Transverse colon (tissue), 4 donors: ENCODE measurements at regions not wholly inside any gene's neighbourhood (a gene's known extent, or its start where the extent isn't known, plus 50 kb on each side); places are given as distances from the start of the nearest gene placed in this dataset.

ENCODE experiments used
- POLR2AphosphoS5 ChIP-seq, 3 donors: sonication (generic); formaldehyde crosslinking; IDR thresholded peaks; one replicate each; pipeline ENCODE4 v1.6.1; 2016; ENCODE audit warnings: antibody characterized with exemption in 3 of 3
- TF ChIP-seq, protein P1 (sequence below), 5 experiments: fragments of 200-600 bp in 3 of 5; fragments of 450-650 bp in 2 of 5; sonication (generic) in 3 of 5; IDR thresholded peaks; 1 replicate in 2 of 5; 2 replicates in 3 of 5; pipeline ENCODE4 v1.5.1; 2016 to 2017; ENCODE audit warnings: antibody characterized with exemption in 5 of 5, inconsistent platforms in 3 of 5, mild to moderate bottlenecking in 2 of 5, moderate library complexity in 1 of 5

DNA sequence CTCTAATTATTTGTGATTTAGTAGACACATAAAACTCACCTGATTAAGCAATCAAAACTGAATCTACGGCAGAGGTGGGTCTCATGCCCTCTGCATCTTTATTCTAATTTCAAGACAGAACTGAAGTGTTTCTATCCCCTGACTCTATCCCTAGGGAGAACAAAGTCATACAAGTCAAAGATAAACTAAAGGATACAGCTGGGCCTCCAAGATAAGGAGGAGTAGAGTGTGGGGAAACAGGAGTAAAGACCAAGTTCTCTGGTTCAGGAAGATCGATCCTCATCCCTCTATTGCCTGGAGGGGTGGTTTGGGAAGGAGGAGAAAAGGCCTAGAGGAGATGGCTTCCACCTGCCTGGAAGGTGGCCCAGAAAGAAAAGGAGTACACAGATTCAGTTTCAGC, 58.7 kb upstream of the BBX start:
- TF ChIP-seq, protein P1, sequence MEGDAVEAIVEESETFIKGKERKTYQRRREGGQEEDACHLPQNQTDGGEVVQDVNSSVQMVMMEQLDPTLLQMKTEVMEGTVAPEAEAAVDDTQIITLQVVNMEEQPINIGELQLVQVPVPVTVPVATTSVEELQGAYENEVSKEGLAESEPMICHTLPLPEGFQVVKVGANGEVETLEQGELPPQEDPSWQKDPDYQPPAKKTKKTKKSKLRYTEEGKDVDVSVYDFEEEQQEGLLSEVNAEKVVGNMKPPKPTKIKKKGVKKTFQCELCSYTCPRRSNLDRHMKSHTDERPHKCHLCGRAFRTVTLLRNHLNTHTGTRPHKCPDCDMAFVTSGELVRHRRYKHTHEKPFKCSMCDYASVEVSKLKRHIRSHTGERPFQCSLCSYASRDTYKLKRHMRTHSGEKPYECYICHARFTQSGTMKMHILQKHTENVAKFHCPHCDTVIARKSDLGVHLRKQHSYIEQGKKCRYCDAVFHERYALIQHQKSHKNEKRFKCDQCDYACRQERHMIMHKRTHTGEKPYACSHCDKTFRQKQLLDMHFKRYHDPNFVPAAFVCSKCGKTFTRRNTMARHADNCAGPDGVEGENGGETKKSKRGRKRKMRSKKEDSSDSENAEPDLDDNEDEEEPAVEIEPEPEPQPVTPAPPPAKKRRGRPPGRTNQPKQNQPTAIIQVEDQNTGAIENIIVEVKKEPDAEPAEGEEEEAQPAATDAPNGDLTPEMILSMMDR (IDR thresholded peaks at IDR 0.05): no peak
- TF ChIP-seq POLR2AphosphoS5 (IDR thresholded peaks at IDR 0.05): no peak
